Central memory CD8-positive, alpha-beta T cell (primary cell): ENCODE measurements at regions not wholly inside any gene's neighbourhood (a gene's known extent, or its start where the extent isn't known, plus 50 kb on each side); places are given as distances from the start of the nearest gene placed in this dataset.

Experiments
- ATAC-seq: fragments of 150-1000 bp; cut with Tn5 transposase; replicated peaks from 2 replicates; pipeline ENCODE4 v1.10.0; 2022; ENCODE audit warnings: mild to moderate bottlenecking, moderate FRiP score, moderate number of reproducible peaks; ENCODE audit not compliant: poor library complexity, severe bottlenecking; ENCODE audit errors: extremely low read depth
- DNase-seq, 2 donors: peaks; one replicate each; pipeline ENCODE4 v3.0.0; 2021; ENCODE audit warnings: low spot score in 2 of 2
- H3K27ac Mint-ChIP-seq: one replicate; pipeline ENCODE4 v1.8.0; 2022; ENCODE audit warnings: low read depth, mild to moderate bottlenecking, moderate library complexity, mixed read lengths
- H3K27me3 Mint-ChIP-seq: one replicate; pipeline ENCODE4 v1.8.0; 2022; ENCODE audit warnings: mixed read lengths
- H3K36me3 Mint-ChIP-seq: one replicate; pipeline ENCODE4 v1.8.0; 2022; ENCODE audit warnings: mild to moderate bottlenecking, moderate library complexity, mixed read lengths; ENCODE audit not compliant: insufficient read depth
- H3K4me1 Mint-ChIP-seq: one replicate; pipeline ENCODE4 v1.8.0; 2022; ENCODE audit warnings: mixed read lengths
- H3K4me3 Mint-ChIP-seq: one replicate; pipeline ENCODE4 v1.8.0; 2022; ENCODE audit warnings: mild to moderate bottlenecking, moderate library complexity, mixed read lengths
- H3K9me3 Mint-ChIP-seq: one replicate; pipeline ENCODE4 v1.8.0; 2022; ENCODE audit warnings: mixed read lengths

- Mint-ChIP-seq H3K36me3 (no peaks in the 10 kb centered on the region), H3K27me3 (no peaks in the 10 kb centered on the region), H3K4me1 (no peaks in the 10 kb centered on the region), H3K27ac (no peak overlapping the region), H3K9me3 (no peaks in the 10 kb centered on the region), H3K4me3 (no peak overlapping the region)
- no peak for ATAC-seq
- DNase-seq, result no peak
Measured at GRCh38 chr9:31124389-31124788, 1260.1 kb upstream of the ACO1 start.

- DNase-seq (no peak), ATAC-seq (no peak)
- Mint-ChIP-seq H3K36me3 (no peaks in the 10 kb centered on the region), H3K4me3 (no peak overlapping the region), H3K4me1 (no peaks in the 10 kb centered on the region), H3K27me3 (no peaks in the 10 kb centered on the region), H3K9me3 (no peaks in the 10 kb centered on the region), H3K27ac (no peak overlapping the region)
Measured at GRCh38 chr9:31135567-31135966, 1248.9 kb upstream of the ACO1 start.

GRCh38 chr9:31136524-31136923, 1247.9 kb upstream of the ACO1 start:
- Mint-ChIP-seq H3K36me3 (no peaks in the 10 kb centered on the region), H3K9me3 (no peaks in the 10 kb centered on the region), H3K4me3 (no peak overlapping the region), H3K27ac (no peak overlapping the region), H3K4me1 (no peaks in the 10 kb centered on the region), H3K27me3 (no peaks in the 10 kb centered on the region)
- ATAC-seq (no peak), DNase-seq (no peak)

GRCh38 chr9:31137176-31138160, 1247.0 kb upstream of the ACO1 start:
- Mint-ChIP-seq H3K27ac (no peak overlapping the region), H3K36me3 (no peaks in the 10 kb centered on the region), H3K4me3 (no peak overlapping the region), H3K27me3 (no peaks in the 10 kb centered on the region), H3K4me1 (no peaks in the 10 kb centered on the region), H3K9me3 (no peaks in the 10 kb centered on the region)
- no peak for ATAC-seq
- DNase-seq, result no peak

GRCh38 chr9:31140316-31140715, 1244.1 kb upstream of the ACO1 start:
- Mint-ChIP-seq H3K27ac (no peak overlapping the region), H3K4me3 (no peak overlapping the region), H3K9me3 (no peaks in the 10 kb centered on the region), H3K36me3 (no peaks in the 10 kb centered on the region), H3K4me1 (no peaks in the 10 kb centered on the region), H3K27me3 (no peaks in the 10 kb centered on the region)
- DNase-seq, result no peak
- no peak for ATAC-seq

GRCh38 chr9:31142456-31142855, 1242.0 kb upstream of the ACO1 start:
- Mint-ChIP-seq H3K4me3 (no peak overlapping the region), H3K27me3 (no peaks in the 10 kb centered on the region), H3K9me3 (no peaks in the 10 kb centered on the region), H3K4me1 (no peaks in the 10 kb centered on the region), H3K27ac (no peak overlapping the region), H3K36me3 (no peaks in the 10 kb centered on the region)
- DNase-seq (no peak), ATAC-seq (no peak)

- no peak for DNase-seq
- Mint-ChIP-seq H3K27me3 (no peaks in the 10 kb centered on the region), H3K4me3 (no peak overlapping the region), H3K27ac (no peak overlapping the region), H3K36me3 (no peaks in the 10 kb centered on the region), H3K9me3 (no peaks in the 10 kb centered on the region), H3K4me1 (no peaks in the 10 kb centered on the region)
- no peak for ATAC-seq
Measured at GRCh38 chr9:31144614-31145013, 1239.8 kb upstream of the ACO1 start.

GRCh38 chr9:31146485-31147166, 1237.8 kb upstream of the ACO1 start:
- ATAC-seq (no peak), DNase-seq (no peak)
- H3K4me1 Mint-ChIP-seq, result no peaks in the 10 kb centered on the region
- no peaks in the 10 kb centered on the region for H3K36me3 Mint-ChIP-seq
- no peak overlapping the region for H3K27ac Mint-ChIP-seq
- no peak overlapping the region for H3K4me3 Mint-ChIP-seq
- no peaks in the 10 kb centered on the region for H3K9me3 Mint-ChIP-seq
- no peaks in the 10 kb centered on the region for H3K27me3 Mint-ChIP-seq

- Mint-ChIP-seq H3K36me3 (no peaks in the 10 kb centered on the region), H3K4me3 (no peak overlapping the region)
- DNase-seq, result no peak
Measured at GRCh38 chr9:31153250-31153840, 1231.1 kb upstream of the ACO1 start.

GRCh38 chr9:31166516-31166915, 1217.9 kb upstream of the ACO1 start:
- Mint-ChIP-seq H3K27ac (no peak overlapping the region), H3K9me3 (peaks cover 4% of the 10 kb centered on the region), H3K27me3 (no peaks in the 10 kb centered on the region), H3K4me3 (no peak overlapping the region), H3K4me1 (peaks cover 5% of the 10 kb centered on the region), H3K36me3 (no peaks in the 10 kb centered on the region)
- DNase-seq (no peak), ATAC-seq (no peak)

More at GRCh38 chr9:31153250-31153840, 1231.1 kb upstream of the ACO1 start:
- Mint-ChIP-seq H3K4me1 (no peaks in the 10 kb centered on the region), H3K9me3 (no peaks in the 10 kb centered on the region), H3K27ac (no peak overlapping the region), H3K27me3 (no peaks in the 10 kb centered on the region)
- ATAC-seq, result no peak

- Mint-ChIP-seq H3K27ac (no peak overlapping the region), H3K9me3 (peaks cover 4% of the 10 kb centered on the region), H3K27me3 (no peaks in the 10 kb centered on the region), H3K4me3 (no peak overlapping the region), H3K4me1 (peaks cover 5% of the 10 kb centered on the region), H3K36me3 (no peaks in the 10 kb centered on the region)
- DNase-seq (no peak), ATAC-seq (no peak)
Measured at GRCh38 chr9:31168161-31168560, 1216.3 kb upstream of the ACO1 start.

GRCh38 chr9:31174681-31175080, 1209.8 kb upstream of the ACO1 start:
- H3K9me3 Mint-ChIP-seq, result no peaks in the 10 kb centered on the region
- no peaks in the 10 kb centered on the region for H3K4me1 Mint-ChIP-seq
- no peaks in the 10 kb centered on the region for H3K36me3 Mint-ChIP-seq
- H3K27me3 Mint-ChIP-seq, result no peaks in the 10 kb centered on the region
- no peak for ATAC-seq
- no peak overlapping the region for H3K27ac Mint-ChIP-seq
- H3K4me3 Mint-ChIP-seq, result no peak overlapping the region
- DNase-seq, result no peak
